ENCODE measurements at regions not wholly inside any gene's neighbourhood (a gene's known extent, or its start where the extent isn't known, plus 50 kb on each side); places are given as distances from the start of the nearest gene placed in this dataset.

DNA sequence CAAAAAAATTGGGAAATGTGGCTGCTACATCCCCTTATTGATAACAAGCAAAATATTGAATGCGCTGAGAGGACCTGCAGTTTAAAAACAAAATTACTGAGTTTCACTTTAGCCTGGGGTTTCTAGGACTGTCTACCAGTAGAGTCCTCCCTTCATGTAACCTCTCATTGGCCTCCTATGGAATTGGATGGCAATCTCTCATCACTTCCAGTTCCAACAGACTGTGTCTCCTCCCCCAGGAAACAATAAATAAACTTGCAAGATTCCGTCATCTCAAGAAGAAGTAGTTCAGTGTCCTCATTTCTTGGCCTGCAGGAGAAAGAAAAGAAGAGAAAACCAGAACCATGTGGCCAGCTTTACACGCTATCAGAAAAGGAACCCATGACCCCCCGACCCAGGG lies 123.8 kb downstream of the TLE3 start:
- DNase-seq, result no peak

DNA sequence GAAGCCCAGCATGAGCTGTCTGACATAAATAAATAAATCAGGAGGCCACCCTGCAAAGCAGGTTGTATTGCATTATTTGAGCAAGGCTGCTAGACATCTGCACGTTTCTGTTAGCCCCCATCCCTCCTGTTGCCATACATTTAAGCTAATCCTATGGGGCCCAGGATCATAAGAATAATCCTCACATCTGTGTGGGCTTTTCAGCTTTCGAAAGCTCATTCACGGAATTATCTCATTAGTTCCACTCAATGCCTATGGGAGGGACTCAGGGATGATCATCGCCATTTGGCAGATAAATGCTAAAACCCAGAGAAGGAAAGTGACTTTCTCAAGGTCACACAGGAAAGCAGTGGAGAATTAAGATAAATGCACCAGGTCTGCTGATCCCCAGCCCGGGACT lies 123.4 kb downstream of the TLE3 start:
- no peak for DNase-seq

DNA sequence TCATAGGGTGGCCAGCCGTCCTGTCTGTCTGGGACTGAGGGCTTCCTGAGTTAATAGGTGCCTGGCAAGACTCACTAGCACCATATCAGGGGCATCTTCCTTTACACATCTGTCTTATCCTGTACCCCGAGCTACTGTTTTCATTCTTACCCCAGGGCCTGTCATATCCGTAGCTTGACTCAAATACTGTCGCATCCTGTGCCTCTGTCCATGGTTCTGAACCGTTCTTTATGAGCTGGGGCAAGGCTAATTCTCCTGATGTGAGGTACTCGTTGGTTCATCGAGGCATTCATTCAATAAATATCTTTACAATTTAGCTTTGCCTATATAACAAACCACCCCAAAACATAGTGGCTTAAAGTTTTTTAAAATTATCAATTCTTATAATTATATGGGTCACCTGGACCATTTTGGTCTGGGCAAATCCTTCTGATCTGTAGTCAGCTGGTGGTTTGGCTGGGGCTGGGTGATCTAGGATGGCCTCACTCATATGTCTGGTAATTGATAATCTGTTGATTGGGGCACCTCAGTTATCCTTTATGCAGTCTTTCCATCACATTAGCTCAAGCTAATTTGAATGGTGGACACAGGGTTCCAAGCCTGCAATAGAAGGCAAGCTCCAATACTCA lies 121.2 kb downstream of the TLE3 start:
- DNase-seq, result peak; percentile 31

DNA sequence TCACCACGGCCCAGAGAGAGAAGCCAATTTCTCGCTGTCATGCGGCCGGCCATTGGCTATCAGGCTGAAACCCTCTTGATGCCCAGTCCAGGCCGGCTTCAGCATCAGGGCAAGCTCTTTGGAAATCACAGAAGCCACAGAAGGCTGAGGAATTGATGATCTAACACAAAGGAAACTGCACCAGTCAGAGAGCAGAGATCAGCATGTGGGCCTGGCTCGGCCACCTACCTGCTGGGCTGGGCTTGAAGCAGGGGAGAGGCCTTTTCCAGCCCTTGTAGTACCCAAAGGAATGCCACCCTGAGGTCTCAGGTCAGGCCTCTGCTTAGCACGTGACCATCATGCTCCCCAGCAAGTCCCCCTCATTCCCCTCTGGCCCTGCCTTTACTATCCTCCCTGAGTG lies 119.1 kb downstream of the TLE3 start:
- no peak for DNase-seq

DNA sequence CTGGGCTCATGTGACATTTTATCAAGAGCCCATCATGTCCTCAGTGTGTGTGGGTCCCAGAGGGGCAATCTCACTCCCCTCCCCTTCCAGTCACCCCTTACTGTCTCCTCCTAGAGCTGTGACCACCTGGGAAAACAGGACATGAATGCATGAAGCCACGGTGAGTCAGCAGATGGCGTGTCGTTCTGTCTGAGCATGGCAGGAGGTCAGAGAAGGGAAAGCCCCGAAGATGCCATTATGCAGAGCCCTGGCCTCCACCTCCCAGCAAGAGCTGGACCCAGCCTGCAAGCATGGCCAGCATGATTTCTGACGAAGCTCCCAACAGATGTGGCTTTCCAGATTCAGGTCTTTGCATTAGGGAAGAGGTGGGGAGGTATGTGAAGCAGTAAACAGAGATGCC lies 118.5 kb downstream of the TLE3 start:
- no peak for DNase-seq

DNA sequence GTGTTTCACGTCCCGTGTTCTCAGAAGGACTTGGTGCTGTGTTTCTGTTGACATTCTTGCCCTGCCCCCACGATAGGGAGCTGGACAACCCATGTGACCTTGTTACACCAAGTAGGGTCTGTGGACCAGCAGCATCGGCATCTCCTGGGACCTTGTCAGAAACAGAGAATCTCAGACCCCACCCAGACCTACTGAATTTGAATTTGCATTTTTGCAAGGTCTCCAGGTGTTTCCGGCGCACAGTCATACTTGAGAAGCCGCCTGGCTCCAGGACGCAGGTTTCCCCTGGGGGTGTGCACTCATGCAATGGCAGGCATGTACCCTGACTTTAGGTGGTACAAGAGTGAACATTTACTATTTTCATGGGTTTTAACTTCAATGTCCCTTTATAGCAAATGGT lies 117.9 kb downstream of the TLE3 start:
- DNase-seq, result no peak

DNA sequence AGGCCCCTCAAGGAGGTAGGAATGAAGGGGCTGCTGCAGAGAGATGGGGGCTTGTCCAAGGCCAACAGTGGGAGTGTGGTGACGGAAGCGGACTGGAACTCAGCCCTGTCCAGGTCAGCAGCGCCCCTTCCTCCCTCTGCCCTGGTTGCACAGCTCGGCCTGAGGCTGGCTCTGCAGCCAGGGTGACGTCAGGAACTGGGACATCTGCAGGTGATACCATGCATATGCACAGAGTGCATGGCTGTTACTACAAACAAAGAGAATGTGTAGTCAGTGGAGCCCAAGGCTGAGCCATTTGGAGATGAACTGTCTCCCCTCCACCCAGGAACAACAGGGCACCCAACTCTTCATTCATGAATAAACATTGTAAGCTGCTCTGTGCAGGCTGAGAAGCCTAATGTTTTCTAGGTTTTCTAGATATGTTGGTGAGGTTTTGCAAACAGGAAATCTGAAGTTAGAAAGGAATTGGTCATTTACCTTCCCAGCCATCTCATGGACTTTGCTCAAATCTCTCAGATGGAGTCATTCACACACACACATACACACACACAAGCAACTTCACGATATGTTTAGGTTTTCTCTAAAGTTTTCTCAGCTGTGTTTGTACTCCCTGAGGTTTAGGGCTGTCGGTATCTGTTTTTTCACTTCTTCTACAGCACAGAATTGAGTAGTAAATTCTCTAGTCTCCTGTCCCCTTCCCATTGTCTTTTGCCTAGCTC lies 117.2 kb downstream of the TLE3 start:
- no peak for DNase-seq

DNA sequence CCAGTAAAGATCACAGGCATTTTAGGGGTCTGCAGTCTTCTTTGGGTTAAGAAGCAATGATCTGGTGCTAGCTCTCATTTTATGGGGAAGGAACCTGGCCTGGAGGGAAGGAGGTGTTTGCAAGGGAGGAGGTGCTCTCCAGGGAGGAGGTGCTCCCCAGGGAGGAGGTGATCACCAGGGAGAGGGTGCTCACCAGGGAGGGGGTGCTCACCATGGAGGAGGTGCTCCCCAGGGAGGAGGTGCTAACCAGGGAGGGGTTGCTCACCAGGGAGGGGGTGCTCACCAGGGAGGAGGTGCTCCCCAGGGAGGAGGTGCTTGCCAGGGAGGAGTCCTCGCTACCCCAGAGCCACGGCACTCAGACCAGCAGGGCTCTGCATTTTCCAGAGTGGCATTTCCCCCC lies 115.7 kb downstream of the TLE3 start:
- DNase-seq, result no peak

DNA sequence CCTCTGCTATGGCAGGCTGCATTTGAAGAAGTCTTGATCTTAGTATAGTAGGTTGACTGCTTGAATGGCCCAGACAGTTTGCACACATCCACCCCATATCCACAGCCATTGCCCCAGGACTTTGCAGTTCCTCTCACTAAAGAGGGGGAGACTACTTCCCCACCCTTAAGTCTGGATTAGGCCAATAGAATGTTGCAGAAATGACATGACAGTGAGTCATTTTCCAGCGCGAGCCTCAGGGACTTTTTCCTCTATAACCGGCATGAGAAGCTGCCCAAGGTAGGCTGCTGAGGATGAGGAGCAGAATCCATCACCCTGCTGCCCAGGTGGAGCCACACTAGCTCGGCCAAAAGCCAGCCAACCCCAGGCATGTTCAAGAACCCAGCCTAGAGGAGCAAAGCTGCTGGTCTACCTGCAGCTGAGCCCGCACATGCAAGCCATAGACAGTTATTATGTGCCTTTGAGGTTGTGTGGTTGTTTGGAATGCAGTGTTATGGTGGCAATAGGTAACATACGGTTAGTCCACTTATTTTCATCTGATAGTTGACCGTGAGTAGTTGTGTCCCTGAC lies 113.9 kb downstream of the TLE3 start:
- DNase-seq, result no peak

DNA sequence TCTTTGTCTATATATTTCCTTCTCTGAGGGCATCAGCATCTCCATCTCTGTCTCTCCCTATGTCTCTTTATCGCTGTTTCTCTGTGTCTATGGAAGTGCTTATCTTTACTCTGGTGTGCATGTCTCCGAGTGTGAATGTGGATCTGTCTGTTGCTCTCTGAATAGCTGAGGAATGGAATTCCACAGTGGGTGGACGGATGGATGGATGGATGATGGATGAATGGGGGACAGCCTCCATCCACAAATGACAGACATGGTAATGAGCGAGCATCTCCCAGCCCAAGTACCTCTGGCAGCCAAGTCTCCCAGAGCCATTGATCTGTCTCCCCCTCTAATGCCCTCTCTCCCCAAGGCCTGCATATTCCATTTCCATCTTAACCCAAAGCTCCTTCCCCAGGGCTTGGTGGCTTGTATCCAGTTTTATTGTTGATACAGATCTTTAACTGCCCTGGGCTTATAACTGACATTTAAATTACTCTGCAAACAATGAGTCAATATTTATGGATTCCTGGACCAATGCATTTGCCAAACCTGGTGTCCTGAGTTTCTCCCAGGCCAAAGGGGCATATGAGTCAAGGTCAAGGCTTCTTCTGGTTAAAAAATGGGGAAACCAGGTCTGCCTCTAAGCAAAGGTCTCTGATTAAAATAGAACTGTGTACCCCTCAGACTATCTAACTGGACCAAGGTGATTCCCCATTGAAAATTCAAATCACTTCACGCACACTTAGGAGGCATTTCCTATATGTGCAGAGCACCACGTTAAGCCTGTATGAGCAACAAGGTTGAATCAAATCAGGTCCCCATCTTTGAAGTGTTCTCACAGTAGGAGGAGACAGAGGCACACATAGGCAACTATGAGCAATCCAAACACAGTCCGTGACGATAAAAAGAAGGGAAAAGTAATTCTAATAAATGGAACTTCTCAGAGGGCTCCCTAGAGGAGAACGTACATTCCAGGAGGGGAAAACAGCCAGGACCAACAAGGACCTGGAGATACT lies 109.9 kb downstream of the TLE3 start:
- DNase-seq, result no peak

DNA sequence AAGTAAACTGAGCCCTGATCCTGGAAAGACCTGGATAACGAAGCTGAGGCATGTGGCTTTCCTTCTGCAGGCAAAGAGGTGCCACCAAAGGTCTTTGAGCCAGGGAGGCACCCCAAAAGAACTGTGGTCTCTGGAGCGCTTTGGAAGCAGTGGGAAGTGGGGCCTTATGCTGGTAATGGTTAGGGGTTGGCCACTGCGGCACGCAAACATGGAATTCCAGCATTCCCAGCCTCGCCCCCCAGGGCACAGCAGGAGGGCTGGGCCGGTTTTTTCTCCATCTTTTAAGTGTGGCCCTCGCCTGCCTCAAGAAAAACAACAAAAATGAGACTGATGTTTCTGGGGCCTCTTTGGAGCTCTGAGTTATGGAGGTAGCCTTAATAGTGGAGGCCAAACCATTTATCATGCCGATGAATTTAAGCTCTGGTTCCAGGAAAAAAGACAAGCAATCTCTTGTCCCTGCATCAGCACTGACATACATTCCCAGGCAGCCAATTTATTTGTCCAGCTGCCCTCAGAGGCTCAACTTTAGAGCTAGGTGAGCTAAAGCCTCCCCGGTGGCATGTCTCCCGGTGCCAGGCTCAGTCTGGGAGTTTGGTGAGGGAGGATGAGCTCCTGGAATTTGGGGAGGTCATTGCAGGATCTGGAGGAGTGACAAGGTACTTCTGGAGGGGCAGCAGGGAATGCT lies 109.0 kb downstream of the TLE3 start:
- no peak for DNase-seq

DNA sequence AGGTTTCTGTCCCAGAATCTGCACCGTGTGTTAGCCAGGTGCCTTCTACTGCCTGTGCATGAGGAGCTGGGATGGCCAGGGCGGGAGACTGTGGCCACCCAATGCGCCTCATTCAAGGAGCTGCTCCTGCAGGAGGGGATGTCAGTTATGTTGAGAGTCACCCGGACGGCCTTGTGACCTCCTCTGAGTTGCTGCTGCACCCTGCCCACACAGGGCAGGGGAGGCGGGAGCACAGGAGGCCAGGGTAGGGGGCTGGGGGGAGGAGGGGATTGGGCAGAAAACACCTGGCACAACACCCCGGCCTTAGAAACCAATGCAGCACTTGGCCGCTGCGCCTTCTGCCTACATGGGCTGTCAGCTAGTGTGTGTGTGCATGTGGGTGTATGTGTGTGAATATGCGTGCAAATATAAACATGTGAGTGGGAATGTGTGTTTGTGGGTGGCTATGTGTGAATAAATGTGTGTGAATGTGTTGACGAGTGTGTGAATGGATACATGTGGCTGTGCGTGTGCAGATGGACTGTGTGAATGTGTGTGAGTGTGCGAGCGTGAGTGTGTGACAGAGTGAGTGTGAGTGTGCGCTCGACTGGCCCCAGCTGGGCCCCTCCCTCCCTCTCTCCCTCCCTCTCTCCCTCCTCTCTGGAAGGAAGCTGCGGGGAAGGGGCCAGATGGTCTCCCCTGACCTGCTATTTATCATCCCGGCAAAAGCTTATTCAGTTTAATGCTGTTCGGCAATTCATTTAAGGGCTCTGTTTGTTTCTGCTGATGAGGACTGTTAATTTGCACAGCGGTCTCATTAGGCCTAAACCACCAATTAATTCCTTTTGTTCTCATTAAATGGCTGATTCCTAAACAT lies 106.9 kb downstream of the TLE3 start:
- no peak for DNase-seq

DNA sequence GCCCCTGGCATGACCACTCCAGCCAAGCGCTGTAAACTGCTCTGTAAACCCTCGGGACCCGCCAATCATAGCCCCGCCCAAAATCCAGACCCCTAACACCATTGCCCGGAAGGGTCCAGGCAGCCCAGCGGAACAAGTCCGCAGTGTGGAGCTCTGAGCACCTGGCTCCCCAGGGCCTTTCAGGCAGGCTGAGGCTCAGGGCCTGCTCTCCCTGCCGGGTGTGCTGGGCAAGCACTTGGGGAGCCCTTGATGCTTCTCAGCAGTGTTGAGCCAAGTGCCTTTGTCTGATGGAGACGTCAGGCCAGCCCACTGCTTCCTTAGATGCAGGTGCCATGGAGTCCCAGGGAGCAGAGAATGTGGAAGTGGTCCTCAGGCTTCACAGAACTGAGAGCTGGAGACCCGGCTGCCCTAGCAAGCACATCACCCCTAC lies 106.2 kb downstream of the TLE3 start:
- no peak for DNase-seq

DNA sequence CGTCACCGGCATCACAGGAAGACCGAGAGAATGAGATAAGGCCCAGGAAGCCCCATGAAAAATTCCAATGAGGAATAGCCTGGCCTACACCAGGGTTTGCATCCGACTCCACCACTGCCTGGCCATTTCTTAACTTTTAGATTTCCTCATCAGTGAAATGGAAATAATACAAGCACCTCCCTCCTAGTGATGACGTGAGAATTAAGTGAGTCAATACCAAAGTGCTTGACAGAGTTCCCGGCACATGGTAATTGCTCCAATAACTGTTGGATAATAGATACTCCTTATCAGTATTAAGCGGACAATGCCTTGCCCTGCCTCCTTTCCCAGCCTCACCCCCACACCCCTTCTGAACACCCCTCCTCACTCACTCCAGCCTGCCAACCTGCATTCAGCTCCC lies 105.4 kb downstream of the TLE3 start:
- DNase-seq, result no peak

DNA sequence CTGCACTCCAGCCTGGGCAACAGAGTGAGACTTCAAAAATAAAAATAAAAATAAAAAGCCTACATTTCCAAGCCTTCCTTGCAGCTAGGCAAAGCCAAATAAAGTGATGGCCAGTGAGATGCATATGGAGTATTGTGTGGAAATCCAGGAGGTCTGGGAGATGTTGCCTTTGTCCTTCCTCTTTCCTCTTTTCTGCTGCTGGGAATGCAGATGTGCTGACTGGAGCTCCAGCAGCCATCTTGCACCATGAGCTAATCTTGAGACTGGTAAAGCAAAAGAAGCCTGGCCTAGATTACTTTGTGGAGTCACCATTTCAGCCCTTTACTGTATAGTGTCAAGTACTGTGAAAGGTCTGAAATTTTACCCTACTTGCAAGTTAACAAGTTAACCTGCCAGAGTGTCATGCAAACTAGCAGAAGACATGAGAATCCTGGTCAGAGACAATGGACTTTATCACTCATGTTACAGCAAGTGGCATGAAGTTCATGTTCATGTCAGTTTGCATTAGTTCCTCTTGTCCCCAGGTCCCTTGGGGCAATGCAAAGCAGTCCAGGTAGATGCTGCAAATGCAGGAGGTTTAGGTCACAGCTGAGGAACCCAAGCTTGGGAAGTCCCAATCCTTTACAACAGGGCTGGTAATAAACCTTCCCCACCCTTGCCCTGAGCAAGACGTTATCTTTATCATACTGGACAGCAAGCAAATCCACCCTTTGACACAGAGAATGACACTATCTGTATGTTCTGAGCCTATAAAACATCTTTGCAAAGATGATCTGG lies 103.1 kb downstream of the TLE3 start:
- DNase-seq, result no peak

DNA sequence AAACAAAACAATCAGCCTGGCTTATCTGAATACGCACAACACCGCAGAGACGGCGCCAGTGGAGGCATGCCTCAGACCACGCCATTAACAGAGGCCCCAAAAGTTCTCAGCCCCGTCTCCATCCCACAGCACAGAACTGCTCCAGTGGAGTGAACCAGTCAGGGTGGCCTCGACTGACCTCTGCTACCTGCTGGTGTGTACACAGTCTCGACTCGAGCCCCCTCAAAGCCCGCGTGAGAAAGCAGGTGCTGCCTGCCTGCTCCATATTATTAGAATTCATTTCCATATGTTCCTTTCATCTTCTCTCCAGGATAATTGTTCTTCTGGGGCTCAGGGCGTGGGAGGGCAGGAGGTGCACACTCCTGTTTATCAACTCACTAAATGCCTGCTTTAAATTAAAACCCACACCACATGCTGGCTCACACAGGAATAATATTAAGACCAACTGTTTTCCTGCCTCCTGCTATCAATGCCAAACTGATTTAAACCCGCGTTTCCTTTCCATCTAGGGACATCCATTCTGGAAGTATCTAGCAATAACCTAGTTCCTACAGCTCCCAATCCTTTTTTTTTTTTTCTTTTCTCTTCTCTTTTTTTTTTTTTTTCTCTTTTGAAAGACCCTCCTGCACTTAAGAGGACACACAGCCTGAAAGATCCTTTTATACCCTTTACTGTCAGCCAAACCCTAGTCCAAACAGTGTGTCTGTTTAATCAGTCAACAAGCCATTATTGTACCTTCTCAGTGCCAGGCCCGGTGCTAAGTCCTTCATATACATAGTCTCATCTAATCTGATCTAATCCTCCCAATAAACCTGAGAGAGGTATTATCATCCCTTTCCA lies 101.2 kb downstream of the TLE3 start:
- DNase-seq, result no peak

DNA sequence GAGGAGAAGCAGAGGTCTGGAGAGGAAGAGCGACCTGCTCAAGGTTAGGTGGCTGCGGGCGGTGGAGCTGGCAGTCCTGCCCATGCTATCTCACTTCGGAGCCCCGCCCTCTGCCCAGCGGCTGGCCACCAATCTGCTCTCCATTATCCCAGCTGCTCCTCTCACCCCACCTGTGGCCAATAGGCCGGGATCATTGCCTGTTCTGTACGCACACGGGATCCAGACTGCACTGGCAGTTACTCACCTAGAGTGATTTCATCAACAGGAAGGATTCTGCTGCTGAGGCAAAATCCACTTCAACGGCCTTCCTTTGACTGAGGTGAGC lies 100.6 kb downstream of the TLE3 start:
- DNase-seq, result no peak
